HepG2 (cell line): ENCODE measurements at regions not wholly inside any gene's neighbourhood (a gene's known extent, or its start where the extent isn't known, plus 50 kb on each side); places are given as distances from the start of the nearest gene placed in this dataset.

Experiments used
- ATAC-seq: fragments of 200-7000 bp; cut with Tn5 transposase; 3 replicates; pipeline ENCODE4 v1.9.1; 2020; ENCODE audit warnings: mild to moderate bottlenecking, moderate library complexity
- BruUV-seq: library from RNA; stranded (reverse); fragments of 400-500 nt; replicated peaks from 2 replicates; lab custom pipeline; 2021; lab: Mats Ljungman, UMichigan
- CTCF ChIA-PET: fragments of 300-600 bp; formaldehyde crosslinking; extraction: SDS; loops from one replicate; lab custom pipeline; 2021; ENCODE audit warnings: low total read pairs, inconsistent platforms, low intra/inter-chr PET ratio; lab: Yijun Ruan, JAX
- POLR2A ChIA-PET: fragments of 350-600 bp; sonication (Branson Sonifier 250); formaldehyde crosslinking; loops from one replicate; lab custom pipeline; 2020; ENCODE audit warnings: antibody characterized with exemption, inconsistent platforms; lab: Yijun Ruan, JAX
- DNase-seq: peaks from one replicate; pipeline ENCODE4 v3.0.0-alpha.2; 2015; ENCODE audit warnings: low spot score
- FAIRE-seq: peaks from 3 replicates; lab custom pipeline; 2011; peaks lifted over from hg19 to GRCh38; lab: Jason Lieb, UNC
- H2AFZ ChIP-seq: one replicate; pipeline ENCODE4 v1.6.1; 2011; ENCODE audit warnings: low read length, inconsistent platforms
- H3K27ac ChIP-seq: fragments of 300-600 bp; 3 replicates; pipeline ENCODE4 v1.8.0; 2011; ENCODE audit warnings: mixed run types, mild to moderate bottlenecking, mixed read lengths, low read length, inconsistent platforms; ENCODE audit not compliant: insufficient read depth; ENCODE audit errors: extremely low read length
- H3K27me3 ChIP-seq, 2 experiments: fragments of 200-600 bp in 1 of 2; 2 replicates in 1 of 2; 3 replicates in 1 of 2; pipeline versions ENCODE4 v1.6.0 to v1.8.0; 2011; ENCODE audit warnings: low read length in 2 of 2, mild to moderate bottlenecking in 2 of 2, moderate library complexity in 2 of 2, inconsistent platforms in 1 of 2; ENCODE audit not compliant: insufficient read depth in 2 of 2, control insufficient read depth in 1 of 2
- H3K36me3 ChIP-seq, 2 experiments: fragments of 200-600 bp in 1 of 2; replicated peaks in 1 of 2; 2 replicates in 1 of 2; 3 replicates in 1 of 2; pipeline versions ENCODE4 v1.5.1 to v1.8.0; 2011; ENCODE audit warnings: low read length in 2 of 2, inconsistent platforms in 1 of 2; ENCODE audit not compliant: insufficient read depth in 2 of 2, control insufficient read depth in 1 of 2
- H3K4me1 ChIP-seq: 2 replicates; pipeline ENCODE4 v1.5.1; 2012; ENCODE audit warnings: low read length, inconsistent platforms; ENCODE audit not compliant: insufficient read depth
- H3K4me2 ChIP-seq: 2 replicates; pipeline ENCODE4 v1.6.0; 2011; ENCODE audit warnings: low read depth, low read length, inconsistent platforms
- H3K4me3 ChIP-seq, 3 experiments: fragments of 200-600 bp in 1 of 3; sonication (generic), shearing (Covaris generic) in 1 of 3; replicated peaks in 1 of 3; 2 replicates each; pipeline ENCODE4 v1.5.1; 2011 to 2016; ENCODE audit warnings: low read length in 3 of 3, inconsistent platforms in 2 of 3, low read depth in 2 of 3, mild to moderate bottlenecking in 2 of 3, control low read depth in 1 of 3, mixed read lengths in 1 of 3; ENCODE audit not compliant: insufficient read depth in 1 of 3
- H3K79me2 ChIP-seq: one replicate; pipeline ENCODE4 v1.6.1; 2011; ENCODE audit warnings: low read length, inconsistent platforms; ENCODE audit not compliant: insufficient read depth
- H3K9ac ChIP-seq: 2 replicates; pipeline ENCODE4 v1.6.0; 2011; ENCODE audit warnings: mild to moderate bottlenecking, low read depth, low read length, inconsistent platforms; ENCODE audit not compliant: insufficient read depth
- H3K9me3 ChIP-seq: 2 replicates; pipeline ENCODE4 v1.5.1; 2012; ENCODE audit warnings: mild to moderate bottlenecking, low read length
- H4K20me1 ChIP-seq: 2 replicates; pipeline ENCODE4 v1.6.0; 2011; ENCODE audit warnings: inconsistent platforms, mild to moderate bottlenecking, low read length, moderate library complexity; ENCODE audit not compliant: insufficient read depth
- HDAC2 ChIP-seq: sonication (generic); formaldehyde crosslinking; IDR thresholded peaks from 2 replicates; pipeline ENCODE4 v1.4.0; 2020; ENCODE audit warnings: missing genetic modification reagents
- KLF15 ChIP-seq: sonication (generic); formaldehyde crosslinking; IDR thresholded peaks from 2 replicates; pipeline ENCODE4 v1.8.1; 2023; ENCODE audit warnings: borderline replicate concordance, mild to moderate bottlenecking, inconsistent platforms, missing genetic modification reagents, mixed read lengths
- REXO4 ChIP-seq: sonication (generic); formaldehyde crosslinking; IDR thresholded peaks from 2 replicates; pipeline ENCODE4 v1.8.0; 2022; ENCODE audit warnings: missing genetic modification reagents, mild to moderate bottlenecking, borderline replicate concordance
- ZFX ChIP-seq: sonication (generic); formaldehyde crosslinking; IDR thresholded peaks from 2 replicates; pipeline ENCODE4 v1.4.0; 2020; ENCODE audit warnings: mild to moderate bottlenecking, low read depth, missing genetic modification reagents, moderate library complexity
- ZNF558 ChIP-seq: sonication (generic); formaldehyde crosslinking; IDR thresholded peaks from 2 replicates; pipeline ENCODE4 v1.9.0; 2022; ENCODE audit warnings: mild to moderate bottlenecking, missing genetic modification reagents, borderline replicate concordance
- ZNF598 ChIP-seq: sonication (generic); formaldehyde crosslinking; IDR thresholded peaks from 2 replicates; pipeline ENCODE4 v1.5.1; 2020; ENCODE audit warnings: mild to moderate bottlenecking, missing genetic modification reagents, borderline replicate concordance
- ZNF644 ChIP-seq: IDR thresholded peaks from 2 replicates; pipeline ENCODE4 v1.6.1; 2016; ENCODE audit warnings: low read depth
- ZSCAN21 ChIP-seq: sonication (generic); formaldehyde crosslinking; IDR thresholded peaks from 2 replicates; pipeline ENCODE4 v1.8.0; 2022; ENCODE audit warnings: mild to moderate bottlenecking, missing genetic modification reagents, moderate library complexity, borderline replicate concordance
- WGBS: methylation state at CpG from one replicate; pipeline ENCODE4 v1.1.6; 2017; ENCODE audit warnings: low lambda C conversion rate; 5-methylcytosine and 5-hydroxymethylcytosine counted together
- in situ Hi-C: cut with HindIII; loops from 2 replicates; pipeline ENCODE4 v1.10.0; 2017; ENCODE audit warnings: low pct_unique_long_range_greater_than_20kb; ENCODE audit not compliant: extremely low pct_ligation_motif_present
- intact Hi-C: fragments of 100-400 bp; cut with micrococcal nuclease; formaldehyde crosslinking; loops from one replicate; pipeline ENCODE4 v1.10.0; 2022; ENCODE audit not compliant: unreplicated experiment
- TF ChIP-seq, protein P1 (sequence below): sonication (generic); formaldehyde crosslinking; IDR thresholded peaks from 2 replicates; pipeline ENCODE4 v1.9.0; 2022; ENCODE audit warnings: missing genetic modification reagents, mild to moderate bottlenecking, borderline replicate concordance
- TF ChIP-seq, protein P2 (sequence below): sonication (generic); formaldehyde crosslinking; conservative IDR thresholded peaks from 2 replicates; pipeline ENCODE4 v1.8.0; 2022; ENCODE audit warnings: missing genetic modification reagents
- TF ChIP-seq, protein P3 (sequence below): sonication (generic); formaldehyde crosslinking; IDR thresholded peaks from 2 replicates; pipeline ENCODE4 v1.4.0; 2020; ENCODE audit warnings: missing genetic modification reagents, borderline replicate concordance

DNA sequence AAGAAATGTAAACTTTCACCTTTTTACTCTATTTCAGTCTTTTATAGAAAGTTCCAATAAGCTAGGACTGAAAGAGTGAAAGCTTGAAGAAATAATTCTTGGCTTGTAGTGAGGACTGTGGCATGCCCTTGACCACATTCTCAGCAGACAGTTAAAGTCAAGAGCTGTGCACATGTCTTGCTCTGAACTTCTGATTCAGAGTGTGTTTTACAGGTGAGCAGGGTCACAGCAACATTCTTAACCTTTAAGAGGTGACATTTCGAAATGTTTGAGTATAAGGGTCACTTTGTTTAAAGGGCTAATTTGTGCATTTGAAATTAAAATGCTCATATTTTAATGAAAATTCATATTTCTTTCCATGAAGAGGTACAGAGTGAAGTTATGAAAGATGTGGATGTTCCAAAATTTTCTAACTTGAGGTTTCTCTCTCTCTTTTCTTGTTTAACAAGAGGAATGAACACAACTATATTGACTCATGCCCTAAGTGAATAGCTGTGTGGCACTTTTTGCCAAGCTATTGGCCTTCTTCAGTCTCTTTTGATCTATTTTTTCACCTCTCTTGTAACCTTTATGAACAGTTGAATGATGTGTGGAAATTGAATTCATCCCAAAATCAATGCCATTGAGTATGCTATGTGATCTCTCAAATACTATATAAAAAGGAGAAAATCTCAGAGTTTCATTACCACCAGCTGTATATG is 918.1 kb downstream of the ADGRL2 start:
- no peaks in the 10 kb centered on the region for H3K79me2 ChIP-seq
- intact Hi-C loops (no loop called here), in situ Hi-C loops (no loop called here)
- no TSS peak for BruUV-seq
- H3K4me2 ChIP-seq = no peak overlapping the region
- H2AFZ ChIP-seq = no peak overlapping the region
- DNase-seq (no peak), ATAC-seq (no peak), FAIRE-seq (no peak)
- ChIA-PET POLR2A (no interaction called here), CTCF (no interaction called here)
- WGBS = 0% methylated on average over 1 of the region's 1 CpG
- no peak overlapping the region for H3K27ac ChIP-seq
- no peaks in the 10 kb centered on the region for H3K4me1 ChIP-seq
- peaks cover 81% of the 10 kb centered on the region for H3K9me3 ChIP-seq
- H3K4me3 ChIP-seq = no peak overlapping the region
- H4K20me1 ChIP-seq = no peaks in the 10 kb centered on the region
- TF ChIP-seq ZNF558 (CRISPR knock-in tag) (no peak), HDAC2 (CRISPR knock-in tag) (no peak), ZFX (CRISPR knock-in tag) (no peak), KLF15 (CRISPR knock-in tag) (no peak), ZNF644 (CRISPR knock-in tag) (no peak), ZSCAN21 (CRISPR knock-in tag) (no peak), REXO4 (CRISPR knock-in tag) (no peak), ZNF598 (CRISPR knock-in tag) (no peak)
- TF ChIP-seq, protein P1, sequence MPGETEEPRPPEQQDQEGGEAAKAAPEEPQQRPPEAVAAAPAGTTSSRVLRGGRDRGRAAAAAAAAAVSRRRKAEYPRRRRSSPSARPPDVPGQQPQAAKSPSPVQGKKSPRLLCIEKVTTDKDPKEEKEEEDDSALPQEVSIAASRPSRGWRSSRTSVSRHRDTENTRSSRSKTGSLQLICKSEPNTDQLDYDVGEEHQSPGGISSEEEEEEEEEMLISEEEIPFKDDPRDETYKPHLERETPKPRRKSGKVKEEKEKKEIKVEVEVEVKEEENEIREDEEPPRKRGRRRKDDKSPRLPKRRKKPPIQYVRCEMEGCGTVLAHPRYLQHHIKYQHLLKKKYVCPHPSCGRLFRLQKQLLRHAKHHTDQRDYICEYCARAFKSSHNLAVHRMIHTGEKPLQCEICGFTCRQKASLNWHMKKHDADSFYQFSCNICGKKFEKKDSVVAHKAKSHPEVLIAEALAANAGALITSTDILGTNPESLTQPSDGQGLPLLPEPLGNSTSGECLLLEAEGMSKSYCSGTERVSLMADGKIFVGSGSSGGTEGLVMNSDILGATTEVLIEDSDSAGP (CRISPR knock-in tag) = no peak
- TF ChIP-seq, protein P2, sequence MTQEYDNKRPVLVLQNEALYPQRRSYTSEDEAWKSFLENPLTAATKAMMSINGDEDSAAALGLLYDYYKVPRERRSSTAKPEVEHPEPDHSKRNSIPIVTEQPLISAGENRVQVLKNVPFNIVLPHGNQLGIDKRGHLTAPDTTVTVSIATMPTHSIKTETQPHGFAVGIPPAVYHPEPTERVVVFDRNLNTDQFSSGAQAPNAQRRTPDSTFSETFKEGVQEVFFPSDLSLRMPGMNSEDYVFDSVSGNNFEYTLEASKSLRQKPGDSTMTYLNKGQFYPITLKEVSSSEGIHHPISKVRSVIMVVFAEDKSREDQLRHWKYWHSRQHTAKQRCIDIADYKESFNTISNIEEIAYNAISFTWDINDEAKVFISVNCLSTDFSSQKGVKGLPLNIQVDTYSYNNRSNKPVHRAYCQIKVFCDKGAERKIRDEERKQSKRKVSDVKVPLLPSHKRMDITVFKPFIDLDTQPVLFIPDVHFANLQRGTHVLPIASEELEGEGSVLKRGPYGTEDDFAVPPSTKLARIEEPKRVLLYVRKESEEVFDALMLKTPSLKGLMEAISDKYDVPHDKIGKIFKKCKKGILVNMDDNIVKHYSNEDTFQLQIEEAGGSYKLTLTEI (CRISPR knock-in tag) = no peak
- TF ChIP-seq, protein P3, sequence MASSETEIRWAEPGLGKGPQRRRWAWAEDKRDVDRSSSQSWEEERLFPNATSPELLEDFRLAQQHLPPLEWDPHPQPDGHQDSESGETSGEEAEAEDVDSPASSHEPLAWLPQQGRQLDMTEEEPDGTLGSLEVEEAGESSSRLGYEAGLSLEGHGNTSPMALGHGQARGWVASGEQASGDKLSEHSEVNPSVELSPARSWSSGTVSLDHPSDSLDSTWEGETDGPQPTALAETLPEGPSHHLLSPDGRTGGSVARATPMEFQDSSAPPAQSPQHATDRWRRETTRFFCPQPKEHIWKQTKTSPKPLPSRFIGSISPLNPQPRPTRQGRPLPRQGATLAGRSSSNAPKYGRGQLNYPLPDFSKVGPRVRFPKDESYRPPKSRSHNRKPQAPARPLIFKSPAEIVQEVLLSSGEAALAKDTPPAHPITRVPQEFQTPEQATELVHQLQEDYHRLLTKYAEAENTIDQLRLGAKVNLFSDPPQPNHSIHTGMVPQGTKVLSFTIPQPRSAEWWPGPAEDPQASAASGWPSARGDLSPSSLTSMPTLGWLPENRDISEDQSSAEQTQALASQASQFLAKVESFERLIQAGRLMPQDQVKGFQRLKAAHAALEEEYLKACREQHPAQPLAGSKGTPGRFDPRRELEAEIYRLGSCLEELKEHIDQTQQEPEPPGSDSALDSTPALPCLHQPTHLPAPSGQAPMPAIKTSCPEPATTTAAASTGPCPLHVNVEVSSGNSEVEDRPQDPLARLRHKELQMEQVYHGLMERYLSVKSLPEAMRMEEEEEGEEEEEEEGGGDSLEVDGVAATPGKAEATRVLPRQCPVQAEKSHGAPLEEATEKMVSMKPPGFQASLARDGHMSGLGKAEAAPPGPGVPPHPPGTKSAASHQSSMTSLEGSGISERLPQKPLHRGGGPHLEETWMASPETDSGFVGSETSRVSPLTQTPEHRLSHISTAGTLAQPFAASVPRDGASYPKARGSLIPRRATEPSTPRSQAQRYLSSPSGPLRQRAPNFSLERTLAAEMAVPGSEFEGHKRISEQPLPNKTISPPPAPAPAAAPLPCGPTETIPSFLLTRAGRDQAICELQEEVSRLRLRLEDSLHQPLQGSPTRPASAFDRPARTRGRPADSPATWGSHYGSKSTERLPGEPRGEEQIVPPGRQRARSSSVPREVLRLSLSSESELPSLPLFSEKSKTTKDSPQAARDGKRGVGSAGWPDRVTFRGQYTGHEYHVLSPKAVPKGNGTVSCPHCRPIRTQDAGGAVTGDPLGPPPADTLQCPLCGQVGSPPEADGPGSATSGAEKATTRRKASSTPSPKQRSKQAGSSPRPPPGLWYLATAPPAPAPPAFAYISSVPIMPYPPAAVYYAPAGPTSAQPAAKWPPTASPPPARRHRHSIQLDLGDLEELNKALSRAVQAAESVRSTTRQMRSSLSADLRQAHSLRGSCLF (CRISPR knock-in tag) = no peak
- no peaks in the 10 kb centered on the region for H3K27me3 ChIP-seq
- H3K36me3 ChIP-seq = no peaks in the 10 kb centered on the region
- H3K9ac ChIP-seq = no peak overlapping the region
